H1 (cell line): ENCODE measurements at regions not wholly inside any gene's neighbourhood (a gene's known extent, or its start where the extent isn't known, plus 50 kb on each side); places are given as distances from the start of the nearest gene placed in this dataset.

Experiments used
- EZH2 ChIP-seq: fragments of 200-600 bp; sonication (generic); IDR thresholded peaks from 2 replicates; pipeline ENCODE4 v1.7.1; 2012; ENCODE audit warnings: low read depth, mild to moderate bottlenecking, moderate library complexity, low read length, inconsistent platforms; ENCODE audit not compliant: severe bottlenecking
- NANOG ChIP-seq: IDR thresholded peaks from 2 replicates; pipeline ENCODE4 v1.6.1; 2011; ENCODE audit warnings: low read length, low read depth, mild to moderate bottlenecking, inconsistent platforms; ENCODE audit not compliant: insufficient read depth, poor library complexity, severe bottlenecking
- NRF1 ChIP-seq: IDR thresholded peaks from 2 replicates; pipeline ENCODE4 v1.6.1; 2011; ENCODE audit warnings: mild to moderate bottlenecking, low read depth, low read length, improper control_type of control experiment
- POLR2A ChIP-seq, 2 experiments: IDR thresholded peaks; 1 replicate in 1 of 2; 2 replicates in 1 of 2; pipeline ENCODE4 v1.6.1; 2011; ENCODE audit warnings: low read depth in 2 of 2, low read length in 2 of 2, mild to moderate bottlenecking in 2 of 2; ENCODE audit errors: control extremely low read depth in 1 of 2
- POLR2AphosphoS5 ChIP-seq: IDR thresholded peaks from 2 replicates; pipeline ENCODE4 v1.6.1; 2011; ENCODE audit warnings: low read depth, low read length
- POU5F1 ChIP-seq: IDR thresholded peaks from 2 replicates; pipeline ENCODE4 v1.6.1; 2011; ENCODE audit warnings: low read depth, mild to moderate bottlenecking, low read length, moderate library complexity
- RAD21 ChIP-seq, 2 experiments: IDR thresholded peaks in 1 of 2; conservative IDR thresholded peaks in 1 of 2; 2 replicates each; pipeline ENCODE4 v1.6.1; 2011; ENCODE audit warnings: low read depth in 2 of 2, low read length in 2 of 2, improper control_type of control experiment in 1 of 2, inconsistent platforms in 1 of 2, mild to moderate bottlenecking in 1 of 2, moderate library complexity in 1 of 2
- RNF2 ChIP-seq: fragments of 200-900, 300-1000 bp; sonication (generic); IDR thresholded peaks from 2 replicates; pipeline ENCODE4 v1.7.1; 2016; ENCODE audit warnings: borderline replicate concordance, low read depth, mild to moderate bottlenecking, antibody characterized with exemption, low read length; ENCODE audit not compliant: poor library complexity, severe bottlenecking; ENCODE audit errors: missing control alignments
- RXRA ChIP-seq: IDR thresholded peaks from 2 replicates; pipeline ENCODE4 v1.6.1; 2011; ENCODE audit warnings: low read depth, mild to moderate bottlenecking, low read length, moderate library complexity; ENCODE audit not compliant: insufficient read depth
- SIRT6 ChIP-seq: IDR thresholded peaks from one replicate; pipeline ENCODE4 v1.7.1; 2012; ENCODE audit warnings: low read length, inconsistent platforms
- SP1 ChIP-seq: IDR thresholded peaks from 2 replicates; pipeline ENCODE4 v1.6.1; 2011; ENCODE audit warnings: low read depth, low read length
- TBP ChIP-seq: IDR thresholded peaks from 2 replicates; pipeline ENCODE4 v1.6.1; 2011; ENCODE audit warnings: low read depth, low read length, improper control_type of control experiment
- TF ChIP-seq, protein P1 (sequence below), 3 experiments: IDR thresholded peaks; 1 replicate in 2 of 3; 2 replicates in 1 of 3; pipeline versions ENCODE4 v1.5.1 to v1.6.1; 2011; ENCODE audit warnings: low read length in 3 of 3, mild to moderate bottlenecking in 3 of 3, inconsistent platforms in 2 of 3, low read depth in 1 of 3, moderate library complexity in 1 of 3; ENCODE audit not compliant: insufficient read depth in 1 of 3; ENCODE audit errors: control extremely low read depth in 1 of 3
- TF ChIP-seq, protein P2 (sequence below): IDR thresholded peaks from 2 replicates; pipeline ENCODE4 v1.6.1; 2012; ENCODE audit warnings: low read length, inconsistent platforms

DNA sequence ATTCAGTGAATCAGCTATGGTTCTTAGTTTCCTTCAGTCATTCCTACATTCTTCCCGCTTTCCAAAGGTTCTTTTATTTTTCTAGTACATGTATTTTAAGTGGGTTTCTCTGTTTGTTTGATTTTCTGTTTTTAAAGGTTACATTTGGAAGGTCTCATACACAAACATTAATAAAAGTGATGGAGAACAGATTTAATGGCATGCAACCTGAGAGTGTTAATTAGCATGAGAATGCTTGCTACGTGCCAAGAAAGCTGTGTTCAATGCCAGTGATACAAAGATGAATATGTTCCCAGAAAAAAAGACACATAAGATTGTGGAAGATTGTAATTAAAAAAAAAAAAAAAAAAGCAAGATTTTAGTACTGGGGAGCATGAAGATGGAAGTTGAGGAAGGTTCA lies 61.8 kb upstream of the CDC42EP3 start:
- TF ChIP-seq EZH2 (no peak), RXRA (no peak), RAD21 (IDR thresholded peaks at IDR 0.05 in 1 of 2, conservative IDR thresholded peaks at IDR 0.05 in 1 of 2; ENCODE audit: low read depth in 2 of 2, low read length in 2 of 2) (no peak), SP1 (no peak), SIRT6 (no peak), POLR2A (IDR thresholded peaks at IDR 0.05; ENCODE audit: control extremely low read depth in 1 of 2, low read depth in 2 of 2, low read length in 2 of 2) (no peak), TBP (no peak), POU5F1 (no peak), NANOG (no peak), RNF2 (no peak), POLR2AphosphoS5 (no peak), NRF1 (no peak)
- TF ChIP-seq, protein P1, sequence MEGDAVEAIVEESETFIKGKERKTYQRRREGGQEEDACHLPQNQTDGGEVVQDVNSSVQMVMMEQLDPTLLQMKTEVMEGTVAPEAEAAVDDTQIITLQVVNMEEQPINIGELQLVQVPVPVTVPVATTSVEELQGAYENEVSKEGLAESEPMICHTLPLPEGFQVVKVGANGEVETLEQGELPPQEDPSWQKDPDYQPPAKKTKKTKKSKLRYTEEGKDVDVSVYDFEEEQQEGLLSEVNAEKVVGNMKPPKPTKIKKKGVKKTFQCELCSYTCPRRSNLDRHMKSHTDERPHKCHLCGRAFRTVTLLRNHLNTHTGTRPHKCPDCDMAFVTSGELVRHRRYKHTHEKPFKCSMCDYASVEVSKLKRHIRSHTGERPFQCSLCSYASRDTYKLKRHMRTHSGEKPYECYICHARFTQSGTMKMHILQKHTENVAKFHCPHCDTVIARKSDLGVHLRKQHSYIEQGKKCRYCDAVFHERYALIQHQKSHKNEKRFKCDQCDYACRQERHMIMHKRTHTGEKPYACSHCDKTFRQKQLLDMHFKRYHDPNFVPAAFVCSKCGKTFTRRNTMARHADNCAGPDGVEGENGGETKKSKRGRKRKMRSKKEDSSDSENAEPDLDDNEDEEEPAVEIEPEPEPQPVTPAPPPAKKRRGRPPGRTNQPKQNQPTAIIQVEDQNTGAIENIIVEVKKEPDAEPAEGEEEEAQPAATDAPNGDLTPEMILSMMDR (IDR thresholded peaks at IDR 0.05; ENCODE audit: control extremely low read depth in 1 of 3, insufficient read depth in 1 of 3, low read depth in 1 of 3, low read length in 3 of 3) = no peak
- TF ChIP-seq, protein P2, sequence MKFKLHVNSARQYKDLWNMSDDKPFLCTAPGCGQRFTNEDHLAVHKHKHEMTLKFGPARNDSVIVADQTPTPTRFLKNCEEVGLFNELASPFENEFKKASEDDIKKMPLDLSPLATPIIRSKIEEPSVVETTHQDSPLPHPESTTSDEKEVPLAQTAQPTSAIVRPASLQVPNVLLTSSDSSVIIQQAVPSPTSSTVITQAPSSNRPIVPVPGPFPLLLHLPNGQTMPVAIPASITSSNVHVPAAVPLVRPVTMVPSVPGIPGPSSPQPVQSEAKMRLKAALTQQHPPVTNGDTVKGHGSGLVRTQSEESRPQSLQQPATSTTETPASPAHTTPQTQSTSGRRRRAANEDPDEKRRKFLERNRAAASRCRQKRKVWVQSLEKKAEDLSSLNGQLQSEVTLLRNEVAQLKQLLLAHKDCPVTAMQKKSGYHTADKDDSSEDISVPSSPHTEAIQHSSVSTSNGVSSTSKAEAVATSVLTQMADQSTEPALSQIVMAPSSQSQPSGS = no peak
